Thymus (tissue), 11 donors: ENCODE measurements at regions not wholly inside any gene's neighbourhood (a gene's known extent, or its start where the extent isn't known, plus 50 kb on each side); places are given as distances from the start of the nearest gene placed in this dataset.

Experiments used
- DNase-seq, 9 donors: peaks; one replicate each; pipeline ENCODE4 v3.0.0-alpha.2; 2013; ENCODE audit warnings: low spot score in 9 of 9, low read depth in 6 of 9, missing footprints in 1 of 9
- H3K27ac ChIP-seq, 2 donors: one replicate each; pipeline ENCODE4 v1.5.1; 2013; ENCODE audit warnings: control low read depth in 1 of 2, low read depth in 1 of 2, low read length in 1 of 2, mild to moderate bottlenecking in 1 of 2, moderate library complexity in 1 of 2
- H3K27me3 ChIP-seq, 2 donors: one replicate each; pipeline ENCODE4 v1.5.1; 2013; ENCODE audit warnings: low read length in 1 of 2; ENCODE audit not compliant: control insufficient read depth in 2 of 2, insufficient read depth in 1 of 2
- H3K36me3 ChIP-seq, 2 donors: one replicate each; pipeline ENCODE4 v1.5.1; 2013; ENCODE audit warnings: low read length in 1 of 2, mild to moderate bottlenecking in 1 of 2, moderate library complexity in 1 of 2; ENCODE audit not compliant: control insufficient read depth in 2 of 2, insufficient read depth in 2 of 2
- H3K4me1 ChIP-seq, 2 donors: one replicate each; pipeline ENCODE4 v1.5.1; 2013; ENCODE audit warnings: low read length in 2 of 2; ENCODE audit not compliant: control insufficient read depth in 2 of 2, insufficient read depth in 2 of 2
- H3K4me3 ChIP-seq, 2 donors: one replicate each; pipeline ENCODE4 v1.5.1; 2013; ENCODE audit warnings: low read length in 2 of 2, control low read depth in 1 of 2, mild to moderate bottlenecking in 1 of 2
- H3K9me3 ChIP-seq, 2 donors: one replicate each; pipeline ENCODE4 v1.5.1; 2013; ENCODE audit warnings: low read length in 1 of 2, mild to moderate bottlenecking in 1 of 2; ENCODE audit not compliant: control insufficient read depth in 2 of 2, insufficient read depth in 1 of 2
- WGBS: extraction: QIAGEN DNeasy Blood & Tissue Kit; methylation state at CpG from one replicate; pipeline ENCODE4 v1.1.7; 2013; 5-methylcytosine and 5-hydroxymethylcytosine counted together
- donor health status: healthy.

GRCh38 chr7:25646726-25647413 lies 418.6 kb upstream of the NPVF start:
- Histone ChIP-seq H3K27ac (no peak overlapping the region), H3K4me3 (no peak overlapping the region), H3K9me3 (no peaks in the 10 kb centered on the region), H3K27me3 (no peaks in the 10 kb centered on the region), H3K4me1 (no peaks in the 10 kb centered on the region), H3K36me3 (no peaks in the 10 kb centered on the region)
- 96% methylated on average over 6 of the region's 6 CpGs for WGBS
- no peak for DNase-seq

GRCh38 chr7:25647872-25648271 lies 419.6 kb upstream of the NPVF start:
- Histone ChIP-seq H3K36me3 (no peaks in the 10 kb centered on the region), H3K27ac (no peak overlapping the region), H3K9me3 (no peaks in the 10 kb centered on the region), H3K4me1 (no peaks in the 10 kb centered on the region), H3K27me3 (no peaks in the 10 kb centered on the region), H3K4me3 (no peak overlapping the region)
- WGBS, result 84% methylated on average over 2 of the region's 2 CpGs
- DNase-seq, result no peak

- WGBS, result 22% methylated on average over 1 of the region's 1 CpG
- H3K4me1 ChIP-seq, result peaks cover 4 to 8% of the 10 kb centered on the region in 2 donors
- no peak overlapping the region for H3K4me3 ChIP-seq
- H3K27ac ChIP-seq, result no peak overlapping the region
- DNase-seq, result no peak
- no peaks in the 10 kb centered on the region for H3K36me3 ChIP-seq
- H3K27me3 ChIP-seq, result no peaks in the 10 kb centered on the region
- no peaks in the 10 kb centered on the region for H3K9me3 ChIP-seq
These were observed 424.1 kb upstream of the NPVF start for GRCh38 chr7:25652366-25652765.

DNA sequence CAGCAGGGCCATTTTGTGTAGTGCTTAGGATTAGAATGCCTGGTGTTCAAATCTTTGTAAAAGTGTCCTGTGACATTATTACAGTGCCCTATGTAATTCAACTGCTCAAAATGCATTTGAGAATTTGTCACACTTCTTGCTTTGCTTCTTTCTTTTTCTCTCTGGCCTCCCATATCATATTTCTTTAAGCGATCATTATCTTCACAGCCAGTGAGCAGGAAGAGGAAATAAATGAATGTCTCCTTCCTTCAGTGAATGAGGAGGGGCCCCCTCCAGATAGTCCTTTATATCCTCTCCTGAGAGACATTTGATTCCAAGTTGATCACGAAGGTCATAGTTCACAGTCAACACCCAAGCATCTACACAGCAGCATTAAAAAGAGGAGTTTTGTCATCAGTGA lies 425.1 kb upstream of the NPVF start:
- WGBS, result 77% methylated on average over 2 of the region's 2 CpGs
- no peak for DNase-seq

GRCh38 chr7:25656071-25656470 lies 427.8 kb upstream of the NPVF start:
- no peak overlapping the region for H3K4me3 ChIP-seq
- WGBS, result 3% methylated on average over 1 of the region's 1 CpG

More for the DNA sequence above, 425.1 kb upstream of the NPVF start:
- H3K27ac ChIP-seq, result no peak overlapping the region
- H3K4me1 ChIP-seq, result peaks cover 4 to 8% of the 10 kb centered on the region in 2 donors
- no peaks in the 10 kb centered on the region for H3K9me3 ChIP-seq
- no peak overlapping the region for H3K4me3 ChIP-seq
- no peaks in the 10 kb centered on the region for H3K27me3 ChIP-seq
- H3K36me3 ChIP-seq, result no peaks in the 10 kb centered on the region

DNA sequence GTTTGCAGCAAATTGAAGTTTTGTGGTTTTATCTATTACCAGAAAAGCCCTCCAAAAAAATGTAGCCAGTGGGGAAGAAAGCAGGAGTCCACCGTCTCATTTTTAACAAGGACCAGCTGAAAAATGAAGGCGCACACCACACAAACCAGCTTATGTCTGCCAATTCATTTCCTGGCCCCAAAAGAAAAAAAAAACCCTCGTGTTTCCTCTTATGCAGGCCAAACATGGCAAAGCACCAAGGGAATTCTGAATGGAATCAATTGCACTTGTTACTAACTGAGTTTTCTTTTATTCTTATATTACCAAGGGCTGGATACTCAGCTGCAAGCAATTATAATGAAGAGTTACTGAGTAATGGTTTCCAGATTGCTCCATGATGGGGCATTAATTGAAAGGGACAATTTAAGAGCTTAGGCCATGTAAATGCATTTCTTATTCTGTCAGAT lies 428.3 kb upstream of the NPVF start:
- no peaks in the 10 kb centered on the region for H3K36me3 ChIP-seq
- H3K27ac ChIP-seq, result no peak overlapping the region
- 12% methylated on average over 3 of the region's 3 CpGs for WGBS

More at GRCh38 chr7:25656071-25656470, 427.8 kb upstream of the NPVF start:
- DNase-seq, result peak in 1 of 9 donors; percentile 20
- Histone ChIP-seq H3K36me3 (no peaks in the 10 kb centered on the region), H3K9me3 (no peaks in the 10 kb centered on the region), H3K27me3 (no peaks in the 10 kb centered on the region), H3K27ac (no peak overlapping the region), H3K4me1 (peaks cover 4 to 8% of the 10 kb centered on the region in 2 donors)

GRCh38 chr7:25658375-25658774 lies 430.1 kb upstream of the NPVF start:
- no peak for DNase-seq
- H3K9me3 ChIP-seq, result no peaks in the 10 kb centered on the region
- no peaks in the 10 kb centered on the region for H3K36me3 ChIP-seq
- no peak overlapping the region for H3K4me3 ChIP-seq
- no peak overlapping the region for H3K27ac ChIP-seq
- H3K4me1 ChIP-seq, result peaks cover 4 to 8% of the 10 kb centered on the region in 2 donors
- no peaks in the 10 kb centered on the region for H3K27me3 ChIP-seq

More for the DNA sequence above, 428.3 kb upstream of the NPVF start:
- Histone ChIP-seq H3K4me3 (no peak overlapping the region), H3K4me1 (peaks cover 4 to 8% of the 10 kb centered on the region in 2 donors), H3K9me3 (no peaks in the 10 kb centered on the region), H3K27me3 (no peaks in the 10 kb centered on the region)
- peak in 1 of 9 donors; percentile 18 for DNase-seq

DNA sequence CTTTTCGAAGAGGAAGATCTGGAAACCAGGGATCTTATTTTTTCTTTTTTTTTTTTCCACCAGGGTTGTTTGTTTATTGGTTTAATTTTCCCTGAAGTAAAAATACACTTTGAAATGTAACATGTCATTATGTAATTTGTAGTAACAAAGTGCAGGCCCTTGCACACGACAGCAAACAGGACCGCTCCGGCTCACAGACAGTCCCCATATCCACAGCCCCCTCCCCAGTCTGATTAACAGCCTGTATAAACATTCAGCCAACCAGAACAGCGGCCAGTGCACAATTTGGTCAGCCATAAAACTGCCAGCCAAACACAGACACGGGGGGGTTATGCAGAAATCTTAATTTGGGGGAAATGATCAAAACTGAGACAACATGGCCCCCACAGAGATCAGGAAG lies 431.6 kb upstream of the NPVF start:
- Histone ChIP-seq H3K4me1 (peaks cover 4 to 10% of the 10 kb centered on the region in 2 donors), H3K27me3 (no peaks in the 10 kb centered on the region), H3K27ac (no peak overlapping the region), H3K4me3 (no peak overlapping the region), H3K9me3 (no peaks in the 10 kb centered on the region), H3K36me3 (no peaks in the 10 kb centered on the region)
- WGBS, result 97% methylated on average over 6 of the region's 6 CpGs
- DNase-seq, result no peak

GRCh38 chr7:25662841-25663800 lies 434.8 kb upstream of the NPVF start:
- Histone ChIP-seq H3K36me3 (no peaks in the 10 kb centered on the region), H3K27me3 (no peaks in the 10 kb centered on the region), H3K27ac (no peak overlapping the region), H3K4me3 (no peak overlapping the region), H3K4me1 (peaks cover 0 to 2% of the 10 kb centered on the region in 2 donors), H3K9me3 (no peaks in the 10 kb centered on the region)
- no peak for DNase-seq
- WGBS, result 82% methylated on average over 10 of the region's 10 CpGs
